Testis (tissue), 2 donors: ENCODE measurements at regions not wholly inside any gene's neighbourhood (a gene's known extent, or its start where the extent isn't known, plus 50 kb on each side); places are given as distances from the start of the nearest gene placed in this dataset.

Experiments used
- DNase-seq: peaks from one replicate; pipeline ENCODE4 v3.0.0-alpha.2; 2019
- H3K27ac ChIP-seq, 2 donors: fragments of 200-600 bp; sonication (generic); one replicate each; pipeline ENCODE4 v1.5.1; 2019
- H3K27me3 ChIP-seq: fragments of 200-600 bp; sonication (generic); one replicate; pipeline ENCODE4 v1.5.1; 2019
- H3K36me3 ChIP-seq: fragments of 200-600 bp; sonication (generic); one replicate; pipeline ENCODE4 v1.5.1; 2017; ENCODE audit warnings: low read depth; ENCODE audit errors: missing control alignments
- H3K4me1 ChIP-seq: fragments of 200-600 bp; sonication (generic); one replicate; pipeline ENCODE4 v1.5.1; 2019
- H3K4me3 ChIP-seq, 2 donors: fragments of 200-600 bp; sonication (generic); one replicate each; pipeline ENCODE4 v1.5.1; 2017 to 2019
- H3K9me3 ChIP-seq: fragments of 200-600 bp; sonication (generic); one replicate; pipeline ENCODE4 v1.5.1; 2017
- POLR2A ChIP-seq: fragments of 450-650 bp; IDR thresholded peaks from one replicate; pipeline ENCODE4 v1.6.1; 2017; ENCODE audit warnings: antibody characterized with exemption, mild to moderate bottlenecking, moderate library complexity
- WGBS, 2 donors: methylation state at CpG; one replicate each; pipeline ENCODE4 v1.1.5; 2018; 5-methylcytosine and 5-hydroxymethylcytosine counted together
- intact Hi-C: fragments of 100-400 bp; cut with DNase I; formaldehyde crosslinking; loops from one replicate; pipeline ENCODE4 v1.15.1; 2023; ENCODE audit warnings: low total_unique reads
- TF ChIP-seq, protein P1 (sequence below), 3 experiments: fragments of 450-650 bp in 2 of 3; fragments of 200-600 bp in 1 of 3; sonication (generic) in 1 of 3; IDR thresholded peaks; one replicate each; pipeline ENCODE4 v1.5.1; 2016 to 2019; ENCODE audit warnings: antibody characterized with exemption in 3 of 3, mild to moderate bottlenecking in 2 of 3, moderate library complexity in 1 of 3

DNA sequence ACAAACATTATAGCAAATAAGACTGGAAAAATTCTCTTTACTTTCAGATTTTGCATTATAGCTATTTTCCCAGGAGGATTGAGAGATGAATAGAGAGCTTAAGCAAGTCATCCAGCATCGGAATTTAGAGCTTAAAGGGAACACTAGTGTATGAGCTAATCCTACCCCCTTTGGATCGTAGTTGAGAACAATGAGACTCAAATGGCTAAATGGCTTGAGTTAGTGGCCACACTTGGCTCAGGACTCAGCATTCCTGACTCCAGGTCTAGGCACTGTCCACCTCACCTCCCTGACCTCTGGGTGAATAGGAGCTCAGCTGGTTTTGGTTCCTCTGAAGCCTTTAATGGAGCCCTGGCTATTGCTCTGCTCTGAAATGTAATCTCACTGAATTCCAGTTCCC lies 97.5 kb upstream of the CXCR4 start:
- WGBS, 2 donors, result 85 to 92% methylated on average over 2 of the region's 2 CpGs
- Histone ChIP-seq H3K36me3 (no peaks in the 10 kb centered on the region), H3K27me3 (no peaks in the 10 kb centered on the region), H3K4me3 (no peak overlapping the region), H3K27ac (no peak overlapping the region), H3K9me3 (no peaks in the 10 kb centered on the region), H3K4me1 (no peaks in the 10 kb centered on the region)
- DNase-seq, result no peak
- TF ChIP-seq, protein P1, sequence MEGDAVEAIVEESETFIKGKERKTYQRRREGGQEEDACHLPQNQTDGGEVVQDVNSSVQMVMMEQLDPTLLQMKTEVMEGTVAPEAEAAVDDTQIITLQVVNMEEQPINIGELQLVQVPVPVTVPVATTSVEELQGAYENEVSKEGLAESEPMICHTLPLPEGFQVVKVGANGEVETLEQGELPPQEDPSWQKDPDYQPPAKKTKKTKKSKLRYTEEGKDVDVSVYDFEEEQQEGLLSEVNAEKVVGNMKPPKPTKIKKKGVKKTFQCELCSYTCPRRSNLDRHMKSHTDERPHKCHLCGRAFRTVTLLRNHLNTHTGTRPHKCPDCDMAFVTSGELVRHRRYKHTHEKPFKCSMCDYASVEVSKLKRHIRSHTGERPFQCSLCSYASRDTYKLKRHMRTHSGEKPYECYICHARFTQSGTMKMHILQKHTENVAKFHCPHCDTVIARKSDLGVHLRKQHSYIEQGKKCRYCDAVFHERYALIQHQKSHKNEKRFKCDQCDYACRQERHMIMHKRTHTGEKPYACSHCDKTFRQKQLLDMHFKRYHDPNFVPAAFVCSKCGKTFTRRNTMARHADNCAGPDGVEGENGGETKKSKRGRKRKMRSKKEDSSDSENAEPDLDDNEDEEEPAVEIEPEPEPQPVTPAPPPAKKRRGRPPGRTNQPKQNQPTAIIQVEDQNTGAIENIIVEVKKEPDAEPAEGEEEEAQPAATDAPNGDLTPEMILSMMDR (IDR thresholded peaks at IDR 0.05), result no peak
- TF ChIP-seq POLR2A, result no peak
- intact Hi-C loops, result no loop called here

DNA sequence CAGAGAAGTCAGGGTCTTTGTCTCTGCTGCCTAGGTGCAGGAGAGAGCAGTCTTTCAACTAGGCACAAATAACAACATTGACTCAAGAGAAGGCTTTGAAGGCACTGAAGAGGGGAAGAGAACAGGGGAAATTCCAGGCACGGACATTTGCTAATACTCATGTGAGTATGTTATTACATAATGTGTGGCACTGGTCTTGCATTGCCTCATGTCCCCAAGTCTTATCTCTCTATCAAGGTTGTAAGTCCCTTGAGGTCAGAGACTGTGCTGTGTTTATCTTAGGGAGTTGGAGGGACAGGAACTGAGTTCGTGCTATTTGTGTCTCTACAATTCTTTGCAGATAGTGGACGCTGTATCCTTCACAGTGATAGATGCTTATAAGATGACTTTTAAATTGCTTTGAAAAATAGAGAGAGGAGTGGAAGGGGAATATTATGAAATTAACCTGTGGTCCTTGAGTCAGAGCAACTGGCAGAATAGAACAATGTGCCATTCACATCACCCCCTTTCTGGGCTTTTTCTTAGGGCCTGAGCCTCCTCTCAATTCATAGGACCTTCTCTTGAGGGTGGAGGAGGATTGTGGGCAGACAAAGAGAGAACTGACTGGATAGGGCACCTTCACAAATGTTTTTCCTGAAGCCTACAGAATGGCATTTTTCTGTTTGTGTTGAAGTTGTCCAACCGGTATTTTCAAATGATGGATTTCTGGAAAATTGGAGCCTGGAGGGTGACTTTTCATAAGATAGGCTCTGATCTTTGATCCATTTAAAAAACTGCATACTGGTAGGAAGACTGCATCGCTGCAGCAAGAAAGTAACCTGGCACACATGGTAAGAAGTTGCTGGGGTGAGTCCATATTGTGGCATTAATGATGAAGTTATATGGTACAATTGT lies 96.6 kb upstream of the CXCR4 start:
- Histone ChIP-seq H3K4me1 (no peaks in the 10 kb centered on the region), H3K27ac (no peak overlapping the region), H3K9me3 (no peaks in the 10 kb centered on the region), H3K36me3 (no peaks in the 10 kb centered on the region), H3K4me3 (no peak overlapping the region), H3K27me3 (no peaks in the 10 kb centered on the region)
- TF ChIP-seq POLR2A, result no peak
- TF ChIP-seq, protein P1 (IDR thresholded peaks at IDR 0.05), result no peak
- 68 to 84% methylated on average over 5 of the region's 5 CpGs for WGBS, 2 donors
- no peak for DNase-seq
- intact Hi-C loops, result no loop called here

DNA sequence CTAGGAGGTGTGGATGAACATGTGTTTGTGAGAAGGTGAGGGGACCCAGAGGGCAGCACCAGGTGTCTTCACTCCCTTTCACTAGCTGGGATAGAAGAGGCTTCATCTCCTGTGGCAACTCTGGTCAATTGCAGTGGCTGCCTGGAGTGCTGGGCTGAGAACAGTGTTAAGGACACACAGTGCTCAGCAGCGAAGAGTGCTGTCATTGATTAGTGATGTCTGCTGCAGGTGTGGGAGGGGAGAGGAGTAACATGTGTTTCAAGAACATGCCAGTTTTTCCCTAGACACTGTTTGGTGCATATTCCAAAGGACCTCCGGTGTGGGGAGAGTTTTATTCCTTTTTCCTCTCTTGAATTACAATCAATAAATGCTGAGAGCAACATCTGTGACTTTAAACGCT lies 95.9 kb upstream of the CXCR4 start:
- Histone ChIP-seq H3K36me3 (no peaks in the 10 kb centered on the region), H3K27me3 (no peaks in the 10 kb centered on the region), H3K4me1 (no peaks in the 10 kb centered on the region), H3K4me3 (no peak overlapping the region), H3K9me3 (no peaks in the 10 kb centered on the region), H3K27ac (no peak overlapping the region)
- DNase-seq, result no peak
- TF ChIP-seq POLR2A, result no peak
- TF ChIP-seq, protein P1 (IDR thresholded peaks at IDR 0.05), result no peak
- WGBS, 2 donors, result 85 to 89% methylated on average over 3 of the region's 3 CpGs
- intact Hi-C loops, result no loop called here

DNA sequence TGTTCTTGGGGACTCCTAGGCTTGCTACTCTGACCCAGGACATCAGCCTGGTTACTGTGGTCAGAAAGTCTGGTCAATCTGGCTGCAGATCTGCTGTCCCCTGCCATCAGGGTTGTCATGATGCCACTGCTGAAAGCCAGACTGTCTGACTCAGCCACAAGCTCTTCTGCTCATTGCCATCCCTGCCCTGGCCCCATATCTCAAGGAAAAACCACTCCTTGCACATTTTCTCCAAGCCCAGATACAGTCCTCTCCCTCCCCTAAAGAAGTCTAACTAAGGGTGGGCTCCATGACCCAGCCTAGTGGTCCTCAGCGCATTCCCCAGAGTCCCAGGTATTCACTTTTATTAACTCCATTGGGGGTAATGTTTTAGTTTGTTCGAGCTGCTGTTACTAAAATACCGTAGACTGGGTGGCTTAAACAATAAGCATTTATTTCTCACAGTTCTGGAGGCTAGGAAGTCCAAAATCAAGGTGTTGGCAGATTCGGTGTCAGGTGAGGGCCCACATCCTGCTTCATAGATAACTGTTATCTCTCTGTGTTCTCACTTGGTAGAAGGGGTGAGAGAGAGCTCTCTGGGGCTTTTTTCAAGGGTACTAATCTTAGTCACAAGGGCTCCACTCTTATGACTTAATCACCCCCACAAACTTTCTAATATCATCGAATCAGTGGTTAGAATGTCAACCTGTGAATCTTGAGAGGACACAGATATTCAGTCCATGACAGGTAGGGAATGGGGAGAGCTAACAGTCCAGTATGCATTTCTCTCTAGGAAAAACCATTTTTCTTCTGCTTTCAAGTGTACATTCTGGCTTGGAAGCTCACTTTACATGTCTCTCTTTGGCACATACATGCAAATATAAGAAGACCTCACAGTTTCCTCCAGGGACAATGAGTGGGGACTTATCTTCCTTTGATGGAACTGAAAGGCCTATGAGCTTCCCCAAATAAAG lies 94.8 kb upstream of the CXCR4 start:
- Histone ChIP-seq H3K4me1 (peaks cover under 1% of the 10 kb centered on the region), H3K36me3 (no peaks in the 10 kb centered on the region), H3K27ac (no peak overlapping the region), H3K4me3 (no peak overlapping the region), H3K9me3 (no peaks in the 10 kb centered on the region), H3K27me3 (no peaks in the 10 kb centered on the region)
- intact Hi-C loops, result no loop called here
- 67 to 73% methylated on average over 5 of the region's 5 CpGs for WGBS, 2 donors
- DNase-seq, result no peak
- TF ChIP-seq, protein P1 (IDR thresholded peaks at IDR 0.05), result no peak
- no peak for TF ChIP-seq POLR2A
